Natural killer cell (primary cell): ENCODE measurements at regions not wholly inside any gene's neighbourhood (a gene's known extent, or its start where the extent isn't known, plus 50 kb on each side); places are given as distances from the start of the nearest gene placed in this dataset.

Experiments used
- ATAC-seq, 3 donors: fragments of 150-1000 bp in 2 of 3; fragments of 200-7000 bp in 1 of 3; cut with Tn5 transposase; 1 replicate in 1 of 3; 2 replicates in 2 of 3; pipeline ENCODE4 v1.10.0; 2021; ENCODE audit warnings: mild to moderate bottlenecking in 2 of 3, moderate library complexity in 2 of 3
- DNase-seq, 2 donors: peaks; one replicate each; pipeline versions ENCODE4 v3.0.0 to v3.0.0-alpha.2; 2013 to 2021; ENCODE audit warnings: mixed read lengths in 1 of 2
- H3K27ac ChIP-seq: one replicate; pipeline ENCODE4 v1.5.1; 2013; ENCODE audit warnings: mild to moderate bottlenecking, low read length
- H3K27me3 ChIP-seq: one replicate; pipeline ENCODE4 v1.6.1; 2013; ENCODE audit warnings: low read length; ENCODE audit not compliant: control insufficient read depth, insufficient read depth
- H3K36me3 ChIP-seq: one replicate; pipeline ENCODE4 v1.6.1; 2013; ENCODE audit warnings: low read length; ENCODE audit not compliant: control insufficient read depth, insufficient read depth
- H3K4me1 ChIP-seq: one replicate; pipeline ENCODE4 v1.6.1; 2013; ENCODE audit warnings: low read length; ENCODE audit not compliant: control insufficient read depth, insufficient read depth
- H3K4me3 ChIP-seq: one replicate; pipeline ENCODE4 v1.5.1; 2013; ENCODE audit warnings: low read length
- H3K9me3 ChIP-seq: one replicate; pipeline ENCODE4 v1.6.1; 2013; ENCODE audit warnings: low read length; ENCODE audit not compliant: control insufficient read depth, insufficient read depth
- H3K27ac Mint-ChIP-seq, 2 donors: one replicate each; pipeline ENCODE4 v1.8.0; 2022; ENCODE audit warnings: mild to moderate bottlenecking in 2 of 2, mixed read lengths in 2 of 2, moderate library complexity in 1 of 2
- H3K27me3 Mint-ChIP-seq, 2 donors: one replicate each; pipeline ENCODE4 v1.8.0; 2022; ENCODE audit warnings: low read depth in 2 of 2, mixed read lengths in 2 of 2
- H3K36me3 Mint-ChIP-seq: one replicate; pipeline ENCODE4 v1.8.0; 2022; ENCODE audit warnings: mixed read lengths
- H3K4me1 Mint-ChIP-seq, 2 donors: one replicate each; pipeline ENCODE4 v1.8.0; 2022; ENCODE audit warnings: mixed read lengths in 2 of 2
- H3K4me3 Mint-ChIP-seq: one replicate; pipeline ENCODE4 v1.8.0; 2022; ENCODE audit warnings: mild to moderate bottlenecking, moderate library complexity, mixed read lengths
- H3K9me3 Mint-ChIP-seq, 2 donors: one replicate each; pipeline ENCODE4 v1.8.0; 2022; ENCODE audit warnings: mixed read lengths in 2 of 2
- WGBS: methylation state at CpG from one replicate; pipeline ENCODE4 v1.1.7; 2013; ENCODE audit warnings: missing lambda C conversion rate; ENCODE audit not compliant: insufficient coverage; 5-methylcytosine and 5-hydroxymethylcytosine counted together
- intact Hi-C: fragments of 100-400 bp; cut with micrococcal nuclease; formaldehyde crosslinking; loops from one replicate; pipeline ENCODE4 v1.14.2; 2022
- TF ChIP-seq, protein P1 (sequence below): fragments of 200-600 bp; IDR thresholded peaks from one replicate; pipeline ENCODE4 v1.8.0; 2022; ENCODE audit warnings: antibody characterized with exemption

DNA sequence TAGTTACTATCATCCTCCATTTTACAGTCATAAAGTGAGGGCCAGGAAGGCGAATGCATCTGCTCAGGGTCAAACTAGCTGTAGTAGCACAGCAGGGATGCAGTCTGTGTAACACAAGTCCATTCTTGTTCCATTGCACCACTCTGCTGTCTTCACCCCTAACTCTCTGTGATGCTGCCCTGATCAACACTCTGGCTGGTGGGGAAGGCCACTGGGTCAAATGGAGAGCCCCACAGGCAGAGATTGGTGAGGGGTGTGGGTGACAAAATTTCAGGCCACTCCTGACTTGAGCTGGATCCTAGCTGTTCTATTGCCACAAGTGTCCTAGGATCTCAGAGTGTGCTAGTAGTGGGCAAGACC lies 136.5 kb downstream of the PJA1 start:
- H3K36me3 ChIP-seq: no peaks in the 10 kb centered on the region
- no peaks in the 10 kb centered on the region for H3K27me3 ChIP-seq
- H3K27ac ChIP-seq: no peak overlapping the region
- 93% methylated on average over 1 of the region's 1 CpG for WGBS
- Mint-ChIP-seq H3K27ac (no peak overlapping the region), H3K4me3 (no peak overlapping the region), H3K36me3 (no peaks in the 10 kb centered on the region), H3K9me3 (no peaks in the 10 kb centered on the region), H3K27me3 (no peaks in the 10 kb centered on the region), H3K4me1 (no peaks in the 10 kb centered on the region)
- no peak for DNase-seq
- H3K9me3 ChIP-seq: no peaks in the 10 kb centered on the region
- TF ChIP-seq, protein P1, sequence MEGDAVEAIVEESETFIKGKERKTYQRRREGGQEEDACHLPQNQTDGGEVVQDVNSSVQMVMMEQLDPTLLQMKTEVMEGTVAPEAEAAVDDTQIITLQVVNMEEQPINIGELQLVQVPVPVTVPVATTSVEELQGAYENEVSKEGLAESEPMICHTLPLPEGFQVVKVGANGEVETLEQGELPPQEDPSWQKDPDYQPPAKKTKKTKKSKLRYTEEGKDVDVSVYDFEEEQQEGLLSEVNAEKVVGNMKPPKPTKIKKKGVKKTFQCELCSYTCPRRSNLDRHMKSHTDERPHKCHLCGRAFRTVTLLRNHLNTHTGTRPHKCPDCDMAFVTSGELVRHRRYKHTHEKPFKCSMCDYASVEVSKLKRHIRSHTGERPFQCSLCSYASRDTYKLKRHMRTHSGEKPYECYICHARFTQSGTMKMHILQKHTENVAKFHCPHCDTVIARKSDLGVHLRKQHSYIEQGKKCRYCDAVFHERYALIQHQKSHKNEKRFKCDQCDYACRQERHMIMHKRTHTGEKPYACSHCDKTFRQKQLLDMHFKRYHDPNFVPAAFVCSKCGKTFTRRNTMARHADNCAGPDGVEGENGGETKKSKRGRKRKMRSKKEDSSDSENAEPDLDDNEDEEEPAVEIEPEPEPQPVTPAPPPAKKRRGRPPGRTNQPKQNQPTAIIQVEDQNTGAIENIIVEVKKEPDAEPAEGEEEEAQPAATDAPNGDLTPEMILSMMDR: no peak
- no peak overlapping the region for H3K4me3 ChIP-seq
- intact Hi-C loops: no loop called here
- ATAC-seq: no peak
- H3K4me1 ChIP-seq: no peaks in the 10 kb centered on the region

DNA sequence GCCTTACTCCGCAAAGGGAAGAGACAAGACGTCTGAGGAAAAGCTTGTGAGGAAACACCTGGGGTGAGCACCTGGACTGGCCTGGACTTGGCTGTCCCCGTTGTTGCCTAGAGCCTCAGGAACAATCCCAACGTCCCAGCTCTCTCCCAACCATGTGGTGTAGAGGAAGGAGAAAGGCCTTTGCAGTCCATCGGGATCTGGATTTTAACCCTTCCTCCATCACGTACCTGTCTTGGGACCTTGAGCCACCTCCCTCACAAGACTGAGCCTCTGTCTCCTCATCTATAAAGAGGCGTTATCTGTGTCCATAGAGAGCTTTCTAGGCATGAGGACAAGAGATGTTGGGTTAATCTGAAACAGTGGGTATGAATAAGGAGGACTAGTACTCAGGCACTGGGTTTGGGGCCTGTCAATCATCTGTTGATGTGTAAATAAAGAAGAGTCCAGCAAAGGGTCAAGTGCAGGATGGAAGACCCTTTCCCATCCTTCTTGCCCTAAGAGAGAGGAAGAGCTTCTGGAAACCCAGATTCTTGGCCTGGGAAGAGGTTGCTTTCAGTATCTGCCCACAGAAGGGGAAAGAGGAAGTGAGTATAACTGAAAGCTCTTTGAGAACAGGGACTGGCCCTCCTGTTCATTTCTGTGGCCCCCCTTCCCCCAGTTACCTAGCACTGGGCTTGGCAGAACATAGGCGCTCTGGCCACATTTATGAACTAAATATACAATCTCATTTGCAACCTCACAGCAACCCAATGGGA lies 137.1 kb downstream of the PJA1 start:
- 36% methylated on average over 4 of the region's 8 CpGs for WGBS
- Histone ChIP-seq H3K27me3 (no peaks in the 10 kb centered on the region), H3K4me1 (no peaks in the 10 kb centered on the region), H3K36me3 (no peaks in the 10 kb centered on the region), H3K9me3 (no peaks in the 10 kb centered on the region), H3K27ac (no peak overlapping the region), H3K4me3 (no peak overlapping the region)
- TF ChIP-seq, protein P1: no peak
- Mint-ChIP-seq H3K36me3 (no peaks in the 10 kb centered on the region), H3K27me3 (no peaks in the 10 kb centered on the region), H3K4me1 (no peaks in the 10 kb centered on the region), H3K4me3 (no peak overlapping the region), H3K9me3 (no peaks in the 10 kb centered on the region), H3K27ac (no peak overlapping the region)
- DNase-seq: no peak
- intact Hi-C loops: no loop called here
- no peak for ATAC-seq

DNA sequence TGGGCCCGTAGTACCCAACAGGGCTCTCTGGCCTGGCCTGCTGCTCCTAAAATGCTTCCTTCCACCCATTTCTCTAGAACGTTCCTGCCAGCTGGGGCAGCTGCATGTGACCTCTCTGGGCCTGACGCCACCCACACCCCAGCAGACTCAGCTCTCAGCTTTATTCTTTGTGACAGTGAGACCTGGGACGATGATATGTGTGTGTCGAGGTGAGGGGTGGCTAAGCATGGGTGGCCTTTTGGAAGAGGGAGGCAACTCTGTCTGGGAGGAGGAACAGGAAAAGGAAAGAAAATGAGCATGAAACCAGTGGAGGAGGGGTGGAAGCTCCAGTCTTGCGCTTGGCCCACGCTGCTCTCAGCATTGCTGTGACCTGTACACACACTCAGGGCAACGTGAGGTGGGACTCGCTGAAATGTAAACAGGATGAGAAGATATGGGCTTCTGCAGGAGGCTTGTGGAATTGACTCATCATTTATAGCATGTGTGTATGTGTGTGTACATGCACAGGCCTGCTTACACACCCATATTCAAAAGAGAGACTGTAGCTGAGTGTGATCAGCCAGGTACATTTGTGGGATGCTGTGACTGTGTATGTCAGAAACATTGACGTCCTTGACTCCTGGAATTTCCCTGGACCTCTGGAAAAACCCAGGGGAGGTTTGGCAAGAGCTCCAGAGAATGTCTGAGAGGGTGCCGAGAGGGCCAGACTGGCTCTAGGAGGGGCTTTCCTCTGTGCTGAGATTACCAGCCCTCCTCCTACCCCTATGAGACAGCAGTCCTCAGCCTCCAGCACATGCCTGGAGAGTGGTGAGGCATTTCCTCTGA lies 137.9 kb downstream of the PJA1 start:
- Mint-ChIP-seq H3K36me3 (no peaks in the 10 kb centered on the region), H3K27me3 (no peaks in the 10 kb centered on the region), H3K27ac (no peak overlapping the region), H3K4me1 (no peaks in the 10 kb centered on the region), H3K4me3 (no peak overlapping the region), H3K9me3 (no peaks in the 10 kb centered on the region)
- no peak overlapping the region for H3K4me3 ChIP-seq
- no peaks in the 10 kb centered on the region for H3K36me3 ChIP-seq
- ATAC-seq: no peak
- no peak for DNase-seq
- intact Hi-C loops: no loop called here
- no peaks in the 10 kb centered on the region for H3K9me3 ChIP-seq
- no peak overlapping the region for H3K27ac ChIP-seq
- no peaks in the 10 kb centered on the region for H3K4me1 ChIP-seq
- 75% methylated on average over 9 of the region's 11 CpGs for WGBS
- TF ChIP-seq, protein P1: no peak
- H3K27me3 ChIP-seq: no peaks in the 10 kb centered on the region
